Testis (tissue), 2 donors: ENCODE measurements at regions not wholly inside any gene's neighbourhood (a gene's known extent, or its start where the extent isn't known, plus 50 kb on each side); places are given as distances from the start of the nearest gene placed in this dataset.

Experiments used
- CTCF ChIP-seq, 3 experiments: fragments of 450-650 bp in 2 of 3; fragments of 200-600 bp in 1 of 3; sonication (generic) in 1 of 3; IDR thresholded peaks; one replicate each; pipeline ENCODE4 v1.5.1; 2016 to 2019; ENCODE audit warnings: antibody characterized with exemption in 3 of 3, mild to moderate bottlenecking in 2 of 3, moderate library complexity in 1 of 3
- POLR2A ChIP-seq: fragments of 450-650 bp; IDR thresholded peaks from one replicate; pipeline ENCODE4 v1.6.1; 2017; ENCODE audit warnings: antibody characterized with exemption, mild to moderate bottlenecking, moderate library complexity

- TF ChIP-seq CTCF (IDR thresholded peaks at IDR 0.05) = no peak
- TF ChIP-seq POLR2A = no peak
Observed at GRCh38 chr7:79837915-79838314, 296.7 kb upstream of the GNAI1 start.
